ENCODE measurements at regions not wholly inside any gene's neighbourhood (a gene's known extent, or its start where the extent isn't known, plus 50 kb on each side); places are given as distances from the start of the nearest gene placed in this dataset.

GRCh38 chr11:116694349-116694725 lies 78.5 kb downstream of the BUD13 start:
- DNase-seq (ENCODE audit: low spot score): no peak
- in situ Hi-C loops (cut with MboI; ENCODE audit: low sequenced_read_pairs, unreplicated experiment): no loop called here
- TF ChIP-seq, protein P1, sequence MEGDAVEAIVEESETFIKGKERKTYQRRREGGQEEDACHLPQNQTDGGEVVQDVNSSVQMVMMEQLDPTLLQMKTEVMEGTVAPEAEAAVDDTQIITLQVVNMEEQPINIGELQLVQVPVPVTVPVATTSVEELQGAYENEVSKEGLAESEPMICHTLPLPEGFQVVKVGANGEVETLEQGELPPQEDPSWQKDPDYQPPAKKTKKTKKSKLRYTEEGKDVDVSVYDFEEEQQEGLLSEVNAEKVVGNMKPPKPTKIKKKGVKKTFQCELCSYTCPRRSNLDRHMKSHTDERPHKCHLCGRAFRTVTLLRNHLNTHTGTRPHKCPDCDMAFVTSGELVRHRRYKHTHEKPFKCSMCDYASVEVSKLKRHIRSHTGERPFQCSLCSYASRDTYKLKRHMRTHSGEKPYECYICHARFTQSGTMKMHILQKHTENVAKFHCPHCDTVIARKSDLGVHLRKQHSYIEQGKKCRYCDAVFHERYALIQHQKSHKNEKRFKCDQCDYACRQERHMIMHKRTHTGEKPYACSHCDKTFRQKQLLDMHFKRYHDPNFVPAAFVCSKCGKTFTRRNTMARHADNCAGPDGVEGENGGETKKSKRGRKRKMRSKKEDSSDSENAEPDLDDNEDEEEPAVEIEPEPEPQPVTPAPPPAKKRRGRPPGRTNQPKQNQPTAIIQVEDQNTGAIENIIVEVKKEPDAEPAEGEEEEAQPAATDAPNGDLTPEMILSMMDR (IDR thresholded peaks at IDR 0.05; ENCODE audit: borderline replicate concordance, control extremely low read depth, extremely low read depth, insufficient read depth, missing control alignments): no peak

GRCh38 chr11:116693593-116694348 lies 79.0 kb downstream of the BUD13 start:
- DNase-seq (ENCODE audit: low spot score): no peak
- TF ChIP-seq, protein P1 (IDR thresholded peaks at IDR 0.05; ENCODE audit: borderline replicate concordance, control extremely low read depth, extremely low read depth, insufficient read depth, missing control alignments): no peak
- in situ Hi-C loops (cut with MboI; ENCODE audit: low sequenced_read_pairs, unreplicated experiment): no loop called here

DNA sequence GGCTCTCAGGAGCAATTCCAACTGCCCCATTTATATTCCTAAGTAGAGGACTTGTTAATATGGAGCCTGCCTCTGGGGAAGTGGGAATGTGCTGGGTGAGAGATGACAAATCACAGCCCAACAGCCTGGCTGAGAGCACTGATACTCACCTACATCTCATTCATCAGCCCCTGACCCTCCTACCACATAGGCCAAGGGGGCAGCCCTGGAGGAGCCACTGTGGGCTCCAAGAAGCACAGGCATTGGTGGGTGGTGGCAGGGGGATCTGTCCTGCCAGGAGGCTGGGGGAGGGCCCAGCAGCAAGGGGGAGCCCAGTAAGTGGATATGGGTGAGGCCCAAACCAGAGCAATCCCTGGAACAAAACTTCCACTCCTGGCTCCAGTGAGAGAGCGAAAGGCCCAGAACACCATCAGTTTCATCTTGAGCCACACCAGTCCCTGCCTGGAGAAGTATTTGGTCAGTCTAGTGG lies 79.7 kb downstream of the BUD13 start:
- DNase-seq (ENCODE audit: low spot score): no peak
- TF ChIP-seq, protein P1 (IDR thresholded peaks at IDR 0.05; ENCODE audit: borderline replicate concordance, control extremely low read depth, extremely low read depth, insufficient read depth, missing control alignments): no peak
- in situ Hi-C loops (cut with MboI; ENCODE audit: low sequenced_read_pairs, unreplicated experiment): no loop called here

- TF ChIP-seq, protein P1 (IDR thresholded peaks at IDR 0.05; ENCODE audit: borderline replicate concordance, control extremely low read depth, extremely low read depth, insufficient read depth, missing control alignments): no peak
- DNase-seq (ENCODE audit: low spot score): no peak
- in situ Hi-C loops (cut with MboI; ENCODE audit: low sequenced_read_pairs, unreplicated experiment): no loop called here
Observed at GRCh38 chr11:116692318-116693101, 80.3 kb downstream of the BUD13 start.

- TF ChIP-seq, protein P1 (IDR thresholded peaks at IDR 0.05; ENCODE audit: borderline replicate concordance, control extremely low read depth, extremely low read depth, insufficient read depth, missing control alignments): peak; percentile 88
- DNase-seq (ENCODE audit: low spot score): peak; percentile 90
- in situ Hi-C loops (cut with MboI; ENCODE audit: low sequenced_read_pairs, unreplicated experiment): no loop called here
Observed at GRCh38 chr11:116691771-116692177, 81.0 kb downstream of the BUD13 start.

DNA sequence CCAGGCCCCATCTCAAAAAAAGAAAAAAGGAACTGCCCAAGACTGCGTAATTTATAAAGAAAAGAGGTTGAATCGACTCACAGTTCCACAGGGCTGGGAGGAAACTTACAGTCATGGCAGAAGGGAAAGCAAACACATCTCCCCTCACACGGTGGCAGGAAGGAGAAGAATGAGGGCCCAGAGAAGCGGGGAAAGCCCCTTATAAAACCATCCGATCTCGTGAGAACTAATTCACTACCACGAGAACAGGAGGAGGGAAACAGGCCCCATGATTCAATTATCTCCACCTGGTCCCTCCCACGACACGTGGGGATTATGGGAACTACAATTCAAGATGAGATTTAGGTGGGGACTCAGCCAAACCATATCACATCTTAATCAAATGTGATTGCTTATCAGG lies 82.2 kb downstream of the BUD13 start:
- DNase-seq (ENCODE audit: low spot score): no peak
- in situ Hi-C loops (cut with MboI; ENCODE audit: low sequenced_read_pairs, unreplicated experiment): no loop called here
- TF ChIP-seq, protein P1 (IDR thresholded peaks at IDR 0.05; ENCODE audit: borderline replicate concordance, control extremely low read depth, extremely low read depth, insufficient read depth, missing control alignments): no peak

Data from GM13976 (cell line).